GM23248 (cell line): ENCODE measurements at regions not wholly inside any gene's neighbourhood (a gene's known extent, or its start where the extent isn't known, plus 50 kb on each side); places are given as distances from the start of the nearest gene placed in this dataset.

Source experiments
- DNase-seq: peaks from one replicate; pipeline ENCODE4 v3.0.0-alpha.2; 2015
- H2AFZ ChIP-seq: fragments of 200-600 bp; sonication (generic); 2 replicates; pipeline ENCODE4 v1.6.1; 2016; ENCODE audit warnings: antibody characterized with exemption
- H3F3A ChIP-seq: fragments of 200-600 bp; sonication (generic); 2 replicates; pipeline ENCODE4 v1.6.1; 2016; ENCODE audit warnings: mild to moderate bottlenecking, antibody characterized with exemption, mixed run types; ENCODE audit not compliant: insufficient read depth
- H3K27ac ChIP-seq: fragments of 200-600 bp; sonication (generic); 2 replicates; pipeline ENCODE4 v1.5.1; 2016; ENCODE audit warnings: mild to moderate bottlenecking
- H3K27me3 ChIP-seq: fragments of 200-600 bp; sonication (generic); replicated peaks from 2 replicates; pipeline ENCODE4 v1.6.1; 2016; ENCODE audit warnings: mild to moderate bottlenecking; ENCODE audit not compliant: insufficient read depth
- H3K36me3 ChIP-seq: fragments of 200-600 bp; sonication (generic); 2 replicates; pipeline ENCODE4 v1.6.1; 2016; ENCODE audit warnings: low read depth, mild to moderate bottlenecking
- H3K4me1 ChIP-seq: fragments of 200-600 bp; sonication (generic); 2 replicates; pipeline ENCODE4 v1.6.1; 2016; ENCODE audit warnings: mild to moderate bottlenecking; ENCODE audit not compliant: insufficient read depth
- H3K4me2 ChIP-seq: fragments of 200-600 bp; sonication (generic); one replicate; pipeline ENCODE4 v1.6.1; 2016; ENCODE audit warnings: mild to moderate bottlenecking; ENCODE audit not compliant: unreplicated experiment
- H3K4me3 ChIP-seq: fragments of 200-600 bp; sonication (generic); 2 replicates; pipeline ENCODE4 v1.5.1; 2016; ENCODE audit warnings: mild to moderate bottlenecking
- H3K79me2 ChIP-seq: fragments of 200-600 bp; sonication (generic); 2 replicates; pipeline ENCODE4 v1.6.1; 2016; ENCODE audit warnings: mild to moderate bottlenecking; ENCODE audit not compliant: insufficient read depth
- H3K9ac ChIP-seq: fragments of 200-600 bp; sonication (generic); 2 replicates; pipeline ENCODE4 v1.6.1; 2016; ENCODE audit warnings: mild to moderate bottlenecking
- H3K9me2 ChIP-seq: fragments of 200-600 bp; sonication (generic); 2 replicates; pipeline ENCODE4 v1.6.1; 2016; ENCODE audit warnings: mixed run types, mild to moderate bottlenecking, moderate library complexity; ENCODE audit not compliant: insufficient read depth
- H3K9me3 ChIP-seq: fragments of 200-600 bp; sonication (generic); one replicate; pipeline ENCODE4 v1.6.1; 2017; ENCODE audit warnings: low read depth
- H4K20me1 ChIP-seq: fragments of 200-600 bp; sonication (generic); 2 replicates; pipeline ENCODE4 v1.6.0; 2016; ENCODE audit not compliant: insufficient read depth
- EZH2 ChIP-seq: fragments of 200-600 bp; sonication (generic); IDR thresholded peaks from 2 replicates; pipeline ENCODE4 v1.6.1; 2018; ENCODE audit warnings: antibody characterized with exemption, mild to moderate bottlenecking; ENCODE audit not compliant: insufficient read depth, poor library complexity, severe bottlenecking
- EZH2phosphoT487 ChIP-seq: fragments of 200-600 bp; sonication (generic); IDR thresholded peaks from 2 replicates; pipeline ENCODE4 v1.6.1; 2018; ENCODE audit warnings: antibody characterized with exemption, moderate library complexity, mild to moderate bottlenecking, low read depth; ENCODE audit not compliant: insufficient read depth
- WGBS, 2 experiments: methylation state at CpG; one replicate each; pipeline ENCODE4 v1.1.6; 2015 to 2017; ENCODE audit warnings: low lambda C conversion rate in 2 of 2, low coverage in 1 of 2; ENCODE audit errors: missing lambda C conversion rate in 2 of 2; 5-methylcytosine and 5-hydroxymethylcytosine counted together
- in situ Hi-C: fragments of 300-500 bp; cut with MboI; formaldehyde crosslinking; loops from 2 replicates; pipeline ENCODE4 v1.15.0; 2020

- no peak for TF ChIP-seq EZH2phosphoT487
- TF ChIP-seq EZH2, result no peak
- H3K27me3 ChIP-seq, result no peaks in the 10 kb centered on the region
- H3K9me3 ChIP-seq, result no peaks in the 10 kb centered on the region
- H3K9me2 ChIP-seq, result no peaks in the 10 kb centered on the region
- no peaks in the 10 kb centered on the region for H3K79me2 ChIP-seq
- no peaks in the 10 kb centered on the region for H3F3A ChIP-seq
- no peak overlapping the region for H3K4me3 ChIP-seq
- DNase-seq, result no peak
- no peak overlapping the region for H3K4me2 ChIP-seq
- H3K9ac ChIP-seq, result no peak overlapping the region
- WGBS, 2 experiments, result 29 to 35% methylated on average over 2 of the region's 2 CpGs
- H3K36me3 ChIP-seq, result no peaks in the 10 kb centered on the region
- H2AFZ ChIP-seq, result no peak overlapping the region
- H3K27ac ChIP-seq, result no peak overlapping the region
- in situ Hi-C loops, result no loop called here
- H3K4me1 ChIP-seq, result no peaks in the 10 kb centered on the region
- no peaks in the 10 kb centered on the region for H4K20me1 ChIP-seq
Measured at GRCh38 chr14:43207189-43207588, 1299.9 kb downstream of the FSCB start.

GRCh38 chr14:43204816-43205215 is 1302.3 kb downstream of the FSCB start:
- H4K20me1 ChIP-seq, result no peaks in the 10 kb centered on the region
- H3K9ac ChIP-seq, result no peak overlapping the region
- H3K27ac ChIP-seq, result no peak overlapping the region
- no peak for TF ChIP-seq EZH2
- TF ChIP-seq EZH2phosphoT487, result no peak
- no peak overlapping the region for H3K4me2 ChIP-seq
- no peaks in the 10 kb centered on the region for H3K9me2 ChIP-seq
- H3K79me2 ChIP-seq, result no peaks in the 10 kb centered on the region
- no peak overlapping the region for H2AFZ ChIP-seq
- no peak overlapping the region for H3K4me3 ChIP-seq
- WGBS, 2 experiments, result 30 to 34% methylated on average over 2 of the region's 2 CpGs
- in situ Hi-C loops, result no loop called here
- H3K9me3 ChIP-seq, result no peaks in the 10 kb centered on the region
- no peaks in the 10 kb centered on the region for H3F3A ChIP-seq
- no peak for DNase-seq
- no peaks in the 10 kb centered on the region for H3K27me3 ChIP-seq
- no peaks in the 10 kb centered on the region for H3K4me1 ChIP-seq
- H3K36me3 ChIP-seq, result no peaks in the 10 kb centered on the region

- H3K4me1 ChIP-seq, result no peaks in the 10 kb centered on the region
- no peaks in the 10 kb centered on the region for H3K9me3 ChIP-seq
- H3K9ac ChIP-seq, result no peak overlapping the region
- in situ Hi-C loops, result no loop called here
- H3F3A ChIP-seq, result no peaks in the 10 kb centered on the region
- H4K20me1 ChIP-seq, result no peaks in the 10 kb centered on the region
- H3K79me2 ChIP-seq, result no peaks in the 10 kb centered on the region
- H3K9me2 ChIP-seq, result no peaks in the 10 kb centered on the region
- TF ChIP-seq EZH2 (no peak), EZH2phosphoT487 (no peak)
- H2AFZ ChIP-seq, result no peak overlapping the region
- no peak overlapping the region for H3K27ac ChIP-seq
- no peaks in the 10 kb centered on the region for H3K36me3 ChIP-seq
- WGBS, 2 experiments, result 21 to 32% methylated on average over 1 of the region's 1 CpG
- no peaks in the 10 kb centered on the region for H3K27me3 ChIP-seq
- no peak for DNase-seq
- no peak overlapping the region for H3K4me3 ChIP-seq
- H3K4me2 ChIP-seq, result no peak overlapping the region
Measured at GRCh38 chr14:43200519-43200918, 1306.6 kb downstream of the FSCB start.

GRCh38 chr14:43198465-43198864 is 1308.6 kb downstream of the FSCB start:
- no peaks in the 10 kb centered on the region for H4K20me1 ChIP-seq
- H3K9me3 ChIP-seq, result no peaks in the 10 kb centered on the region
- no peak for TF ChIP-seq EZH2phosphoT487
- no peak for TF ChIP-seq EZH2
- no peak overlapping the region for H3K4me2 ChIP-seq
- H3K4me3 ChIP-seq, result no peak overlapping the region
- DNase-seq, result no peak
- H2AFZ ChIP-seq, result no peak overlapping the region
- H3K27ac ChIP-seq, result no peak overlapping the region
- no peaks in the 10 kb centered on the region for H3F3A ChIP-seq
- H3K9ac ChIP-seq, result no peak overlapping the region
- in situ Hi-C loops, result no loop called here
- H3K79me2 ChIP-seq, result no peaks in the 10 kb centered on the region
- no peaks in the 10 kb centered on the region for H3K27me3 ChIP-seq
- H3K4me1 ChIP-seq, result no peaks in the 10 kb centered on the region
- no peaks in the 10 kb centered on the region for H3K36me3 ChIP-seq
- no peaks in the 10 kb centered on the region for H3K9me2 ChIP-seq
- WGBS, 2 experiments, result 38 to 53% methylated on average over 2 of the region's 2 CpGs

DNA sequence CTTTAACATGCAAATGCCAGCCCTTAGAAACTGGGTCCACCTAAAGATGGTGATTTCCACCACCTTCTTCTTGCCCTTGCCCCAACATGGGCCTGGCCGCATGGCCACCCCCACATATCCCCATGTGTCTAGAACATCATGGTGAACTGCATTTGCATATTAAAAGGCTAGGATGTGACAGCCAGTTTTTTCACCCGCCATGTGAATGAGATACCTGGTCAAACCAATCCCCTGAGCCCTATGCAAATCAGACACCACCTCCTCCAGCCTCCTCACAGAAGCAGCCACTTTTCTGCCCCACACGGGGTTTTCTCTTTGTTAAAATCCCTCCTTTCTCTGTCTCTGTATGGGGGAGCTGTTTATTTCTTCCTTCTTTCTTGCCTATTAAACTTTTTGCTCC is 1322.5 kb downstream of the FSCB start:
- Histone ChIP-seq H3K4me1 (no peaks in the 10 kb centered on the region), H3K9me2 (no peaks in the 10 kb centered on the region), H2AFZ (no peak overlapping the region), H4K20me1 (no peaks in the 10 kb centered on the region), H3K9me3 (no peaks in the 10 kb centered on the region), H3K79me2 (no peaks in the 10 kb centered on the region), H3F3A (no peaks in the 10 kb centered on the region), H3K27ac (no peak overlapping the region), H3K4me3 (no peak overlapping the region), H3K4me2 (no peak overlapping the region), H3K36me3 (no peaks in the 10 kb centered on the region), H3K27me3 (no peaks in the 10 kb centered on the region), H3K9ac (no peak overlapping the region)
- 28 to 32% methylated on average over 3 of the region's 3 CpGs for WGBS, 2 experiments
- in situ Hi-C loops, result no loop called here
- no peak for TF ChIP-seq EZH2phosphoT487
- no peak for TF ChIP-seq EZH2
- DNase-seq, result no peak
